ENCODE measurements at regions not wholly inside any gene's neighbourhood (a gene's known extent, or its start where the extent isn't known, plus 50 kb on each side); places are given as distances from the start of the nearest gene placed in this dataset.

DNA sequence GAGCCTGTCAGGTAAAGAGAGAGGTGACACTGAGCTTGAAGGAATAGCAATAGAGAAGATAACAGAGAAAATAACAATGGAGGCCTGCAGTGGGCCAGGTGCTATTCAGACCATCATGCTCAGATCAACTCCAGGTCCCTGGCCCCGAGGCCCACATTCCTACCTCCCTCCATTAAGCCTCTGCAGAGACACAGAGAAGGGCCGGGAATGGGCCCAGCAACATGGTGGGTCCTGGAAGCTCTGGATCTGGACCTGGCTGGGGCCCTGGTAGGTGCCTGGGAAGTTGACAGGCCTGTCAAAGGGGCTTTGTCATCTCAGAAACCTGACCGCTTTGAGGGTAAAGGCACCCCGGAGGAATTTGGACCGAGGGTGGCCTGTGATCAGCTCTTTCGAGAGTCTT lies 159.7 kb upstream of the GLI2 start:
- Histone ChIP-seq H3K9ac (ENCODE audit: low read depth, low read length, poor library complexity) (no peak overlapping the region), H3K4me2 (ENCODE audit: insufficient read depth, low read length, poor library complexity, severe bottlenecking) (no peak overlapping the region), H3K9me3 (replicated peaks in 1 of 2; ENCODE audit: control insufficient read depth in 2 of 2, insufficient read depth in 1 of 2, low read depth in 1 of 2, low read length in 2 of 2) (no peaks in the 10 kb centered on the region), H2BK120ac (ENCODE audit: low read depth, low read length) (no peak overlapping the region), H3K27ac (replicated peaks; ENCODE audit: low read length) (no peak overlapping the region), H2BK15ac (ENCODE audit: low read length) (no peak overlapping the region), H4K8ac (ENCODE audit: low read depth, low read length) (no peak overlapping the region), H3K27me3 (ENCODE audit: control insufficient read depth in 3 of 3, insufficient read depth in 3 of 3, low read depth in 1 of 3, low read length in 3 of 3) (peaks cover 0 to 56% (median 38%) of the 10 kb centered on the region in 3 experiments), H2BK12ac (ENCODE audit: low read length) (no peak overlapping the region), H3K4me1 (ENCODE audit: control insufficient read depth in 2 of 2, insufficient read depth in 1 of 2, low read depth in 1 of 2, low read length in 2 of 2) (peaks cover 0 to 4% of the 10 kb centered on the region in 2 donors), H4K91ac (ENCODE audit: low read depth, low read length, poor library complexity) (no peak overlapping the region), H3K18ac (ENCODE audit: low read length) (no peak overlapping the region), H3K4me3 (ENCODE audit: low read length in 2 of 2) (no peak overlapping the region), H3K14ac (ENCODE audit: low read length) (no peak overlapping the region), H3K36me3 (replicated peaks in 1 of 2; ENCODE audit: control insufficient read depth in 2 of 2, insufficient read depth in 2 of 2, low read length in 2 of 2) (no peaks in the 10 kb centered on the region), H3K23ac (ENCODE audit: low read depth, low read length, poor library complexity) (no peak overlapping the region), H2AK5ac (ENCODE audit: low read depth, low read length) (no peak overlapping the region), H3K4ac (ENCODE audit: low read length) (no peak overlapping the region), H2AFZ (ENCODE audit: low read length) (no peak overlapping the region), H3K79me1 (ENCODE audit: low read depth, low read length) (no peaks in the 10 kb centered on the region), H2BK5ac (ENCODE audit: low read length) (no peak overlapping the region)
- DNase-seq (ENCODE audit: low spot score): no peak
- WGBS, 2 donors (ENCODE audit: extremely low coverage in 2 of 2, insufficient read length in 2 of 2, insufficient replicate concordance in 1 of 2): no CpG with 5 or more reads among the region's 6 CpGs

DNA sequence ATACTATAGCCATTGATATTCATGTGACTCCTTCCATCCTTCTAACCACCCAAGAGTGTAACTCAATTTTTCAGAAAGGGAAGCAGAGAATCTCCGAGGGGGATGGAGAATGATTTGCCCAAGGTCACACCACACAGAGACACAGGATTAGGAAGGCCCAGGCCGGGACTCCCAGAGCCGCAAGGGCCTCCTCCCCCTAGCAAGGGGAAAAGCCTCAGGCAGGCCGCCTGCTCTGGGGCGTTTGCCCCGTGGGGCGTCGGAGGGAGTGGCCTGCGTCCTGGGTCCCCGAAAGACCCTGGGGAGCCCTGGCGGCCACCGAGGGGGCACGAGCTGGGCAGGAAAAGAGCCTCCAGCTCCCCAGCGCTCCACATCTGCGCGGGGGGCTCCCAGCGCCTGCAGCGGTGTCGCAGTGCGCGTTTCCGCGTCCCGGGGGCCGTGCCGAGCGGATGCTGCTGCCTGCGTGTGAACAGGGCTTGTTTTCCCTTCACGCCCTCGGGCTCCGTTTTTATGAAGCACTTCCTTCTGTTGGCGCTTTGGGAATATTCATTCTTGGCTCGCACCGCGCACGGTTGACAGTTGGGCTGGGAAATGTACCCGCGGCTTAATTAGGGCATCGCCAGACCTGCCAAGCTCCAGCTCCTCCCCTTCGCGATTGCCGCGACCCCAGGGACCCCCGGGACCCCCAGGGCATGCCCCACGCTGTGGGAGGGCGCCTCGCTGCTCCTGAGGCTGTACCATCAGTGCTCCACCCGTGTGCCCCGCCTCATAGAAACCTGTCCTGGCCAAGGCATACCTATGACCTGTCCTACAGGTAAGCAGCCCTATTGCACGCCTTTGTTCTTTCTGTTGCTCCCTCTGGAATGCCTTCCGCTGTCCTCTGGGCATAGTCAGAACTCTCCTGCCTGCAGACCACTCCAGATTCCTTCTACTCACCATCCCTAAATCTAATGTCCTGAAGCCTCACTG lies 158.9 kb upstream of the GLI2 start:
- Histone ChIP-seq H3K18ac (ENCODE audit: low read length) (no peak overlapping the region), H3K9me3 (replicated peaks in 1 of 2; ENCODE audit: control insufficient read depth in 2 of 2, insufficient read depth in 1 of 2, low read depth in 1 of 2, low read length in 2 of 2) (no peaks in the 10 kb centered on the region), H3K4me2 (ENCODE audit: insufficient read depth, low read length, poor library complexity, severe bottlenecking) (no peak overlapping the region), H4K8ac (ENCODE audit: low read depth, low read length) (no peak overlapping the region), H3K4me1 (ENCODE audit: control insufficient read depth in 2 of 2, insufficient read depth in 1 of 2, low read depth in 1 of 2, low read length in 2 of 2) (peaks cover 0 to 4% of the 10 kb centered on the region in 2 donors), H2AK5ac (ENCODE audit: low read depth, low read length) (no peak overlapping the region), H2BK5ac (ENCODE audit: low read length) (no peak overlapping the region), H3K79me1 (ENCODE audit: low read depth, low read length) (no peaks in the 10 kb centered on the region), H3K27me3 (ENCODE audit: control insufficient read depth in 3 of 3, insufficient read depth in 3 of 3, low read depth in 1 of 3, low read length in 3 of 3) (peaks cover 0 to 60% (median 43%) of the 10 kb centered on the region in 3 experiments), H2BK12ac (ENCODE audit: low read length) (no peak overlapping the region), H3K36me3 (replicated peaks in 1 of 2; ENCODE audit: control insufficient read depth in 2 of 2, insufficient read depth in 2 of 2, low read length in 2 of 2) (no peaks in the 10 kb centered on the region), H2BK15ac (ENCODE audit: low read length) (no peak overlapping the region), H4K91ac (ENCODE audit: low read depth, low read length, poor library complexity) (no peak overlapping the region), H3K4ac (ENCODE audit: low read length) (no peak overlapping the region), H3K14ac (ENCODE audit: low read length) (no peak overlapping the region), H3K23ac (ENCODE audit: low read depth, low read length, poor library complexity) (no peak overlapping the region), H3K9ac (ENCODE audit: low read depth, low read length, poor library complexity) (no peak overlapping the region), H3K27ac (replicated peaks; ENCODE audit: low read length) (no peak overlapping the region), H2AFZ (ENCODE audit: low read length) (no peak overlapping the region), H2BK120ac (ENCODE audit: low read depth, low read length) (no peak overlapping the region), H3K4me3 (ENCODE audit: low read length in 2 of 2) (no peak overlapping the region)
- WGBS, 2 donors (ENCODE audit: extremely low coverage in 2 of 2, insufficient read length in 2 of 2, insufficient replicate concordance in 1 of 2): no CpG with 5 or more reads among the region's 51 CpGs
- DNase-seq (ENCODE audit: low spot score): no peak

DNA sequence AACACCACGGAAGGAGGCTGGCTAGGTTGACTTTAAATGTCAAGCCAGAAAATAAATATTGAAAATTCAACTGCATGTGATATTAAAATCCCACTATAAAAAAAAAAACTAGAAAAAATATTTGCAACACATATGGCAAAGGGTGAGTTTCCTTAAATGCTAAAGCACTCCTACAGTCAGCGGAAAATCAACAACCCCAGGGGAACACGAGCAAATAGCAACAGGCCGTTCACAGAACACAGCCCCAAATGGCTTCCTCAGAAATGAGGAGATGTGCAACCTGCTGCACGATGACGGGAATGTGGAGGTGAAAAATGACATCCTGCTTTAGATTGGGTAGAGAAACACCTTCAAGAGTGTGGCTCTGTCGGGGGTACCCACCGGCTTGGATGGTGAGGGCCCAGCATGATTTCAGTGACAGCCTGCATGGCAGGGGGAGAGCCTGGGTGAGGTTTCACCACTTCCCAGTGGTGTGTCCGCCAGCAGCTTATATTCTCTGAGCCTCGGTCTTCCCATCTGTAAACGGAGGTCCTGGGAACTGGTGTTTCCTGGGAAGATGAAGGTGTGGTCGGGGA lies 157.9 kb upstream of the GLI2 start:
- no peak overlapping the region for H2BK120ac ChIP-seq (ENCODE audit: low read depth, low read length)
- no peak overlapping the region for H3K14ac ChIP-seq (ENCODE audit: low read length)
- no peak overlapping the region for H4K91ac ChIP-seq (ENCODE audit: low read depth, low read length, poor library complexity)
- peaks cover 0 to 4% of the 10 kb centered on the region in 2 donors for H3K4me1 ChIP-seq (ENCODE audit: control insufficient read depth in 2 of 2, insufficient read depth in 1 of 2, low read depth in 1 of 2, low read length in 2 of 2)
- no peak overlapping the region for H3K4me2 ChIP-seq (ENCODE audit: insufficient read depth, low read length, poor library complexity, severe bottlenecking)
- no peaks in the 10 kb centered on the region for H3K36me3 ChIP-seq (replicated peaks in 1 of 2; ENCODE audit: control insufficient read depth in 2 of 2, insufficient read depth in 2 of 2, low read length in 2 of 2)
- no peak overlapping the region for H3K18ac ChIP-seq (ENCODE audit: low read length)
- peaks cover 0 to 62% (median 43%) of the 10 kb centered on the region in 3 experiments for H3K27me3 ChIP-seq (ENCODE audit: control insufficient read depth in 3 of 3, insufficient read depth in 3 of 3, low read depth in 1 of 3, low read length in 3 of 3)
- no peak overlapping the region for H2BK12ac ChIP-seq (ENCODE audit: low read length)
- H2BK5ac ChIP-seq (ENCODE audit: low read length): no peak overlapping the region
- no CpG with 5 or more reads among the region's 12 CpGs for WGBS, 2 donors (ENCODE audit: extremely low coverage in 2 of 2, insufficient read length in 2 of 2, insufficient replicate concordance in 1 of 2)
- H3K4me3 ChIP-seq (ENCODE audit: low read length in 2 of 2): no peak overlapping the region
- H3K23ac ChIP-seq (ENCODE audit: low read depth, low read length, poor library complexity): no peak overlapping the region
- no peak overlapping the region for H4K8ac ChIP-seq (ENCODE audit: low read depth, low read length)
- H3K79me1 ChIP-seq (ENCODE audit: low read depth, low read length): no peaks in the 10 kb centered on the region
- no peak overlapping the region for H3K9ac ChIP-seq (ENCODE audit: low read depth, low read length, poor library complexity)
- no peaks in the 10 kb centered on the region for H3K9me3 ChIP-seq (replicated peaks in 1 of 2; ENCODE audit: control insufficient read depth in 2 of 2, insufficient read depth in 1 of 2, low read depth in 1 of 2, low read length in 2 of 2)
- H2BK15ac ChIP-seq (ENCODE audit: low read length): no peak overlapping the region
- H3K27ac ChIP-seq (replicated peaks; ENCODE audit: low read length): no peak overlapping the region
- no peak overlapping the region for H3K4ac ChIP-seq (ENCODE audit: low read length)
- DNase-seq (ENCODE audit: low spot score): no peak
- no peak overlapping the region for H2AFZ ChIP-seq (ENCODE audit: low read length)
- H2AK5ac ChIP-seq (ENCODE audit: low read depth, low read length): no peak overlapping the region

All from neuronal stem cell (in vitro differentiated cells).